HepG2 (cell line): ENCODE measurements at regions not wholly inside any gene's neighbourhood (a gene's known extent, or its start where the extent isn't known, plus 50 kb on each side); places are given as distances from the start of the nearest gene placed in this dataset.

Experiments used
- CTCF ChIP-seq: sonication (generic); formaldehyde crosslinking; IDR thresholded peaks from 2 replicates; pipeline ENCODE4 v1.5.0; 2020; ENCODE audit warnings: mild to moderate bottlenecking, missing genetic modification reagents, moderate library complexity
- EEA1 ChIP-seq: sonication (generic); formaldehyde crosslinking; IDR thresholded peaks from 2 replicates; pipeline ENCODE4 v1.5.1; 2020; ENCODE audit warnings: mild to moderate bottlenecking, missing genetic modification reagents, borderline replicate concordance
- JUN ChIP-seq: sonication (generic); formaldehyde crosslinking; IDR thresholded peaks from 2 replicates; pipeline ENCODE4 v1.4.0; 2020; ENCODE audit warnings: mild to moderate bottlenecking, missing genetic modification reagents
- SYNCRIP ChIP-seq: fragments of 200-400 bp; formaldehyde crosslinking; IDR thresholded peaks from 2 replicates; pipeline ENCODE4 v1.6.1; 2018; ENCODE audit warnings: mild to moderate bottlenecking, low read depth, low read length; ENCODE audit not compliant: insufficient read depth
- U2AF2 ChIP-seq: fragments of 200-400 bp; formaldehyde crosslinking; IDR thresholded peaks from 2 replicates; pipeline ENCODE4 v1.6.1; 2017; ENCODE audit warnings: low read depth, mild to moderate bottlenecking, low read length
- ZNF879 ChIP-seq: sonication (generic); formaldehyde crosslinking; IDR thresholded peaks from 2 replicates; pipeline ENCODE4 v1.8.1; 2023; ENCODE audit warnings: missing genetic modification reagents

DNA sequence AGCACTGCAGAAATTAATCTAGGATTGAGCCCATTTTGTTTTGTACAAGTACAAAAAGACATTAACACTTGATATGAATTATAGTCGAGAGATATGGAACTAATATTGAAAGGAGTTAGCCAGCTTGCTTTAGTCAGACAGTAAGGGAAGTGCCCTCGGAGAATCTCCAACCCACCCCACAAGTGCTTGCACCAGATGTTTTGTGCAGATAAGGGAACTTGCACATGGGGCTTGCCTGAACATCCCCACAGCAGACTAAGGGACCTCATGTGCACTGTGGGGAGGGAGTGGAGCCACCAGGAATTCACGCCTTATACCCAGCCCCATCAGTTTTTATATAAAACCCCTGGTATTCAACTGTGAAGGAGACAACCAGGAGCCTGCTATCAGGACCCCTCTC is 122.3 kb downstream of the EFHB start:
- TF ChIP-seq JUN (CRISPR knock-in tag) (no peak), U2AF2 (no peak), EEA1 (CRISPR knock-in tag) (no peak), ZNF879 (CRISPR knock-in tag) (no peak), SYNCRIP (no peak), CTCF (CRISPR knock-in tag) (no peak)
